ENCODE measurements at regions not wholly inside any gene's neighbourhood (a gene's known extent, or its start where the extent isn't known, plus 50 kb on each side); places are given as distances from the start of the nearest gene placed in this dataset.
"Not testable (repeated sequence)": the region's sequence is repeated elsewhere in the genome, so short reads cannot be mapped to it uniquely, and the experiment has no call there.

GRCh38 chr18:41058351-41059125 lies 896.5 kb upstream of the PIK3C3 start:
- Histone ChIP-seq H3K27me3 (ENCODE audit: control insufficient read depth, low read length) (no peaks in the 10 kb centered on the region), H3K4me3 (ENCODE audit: low read length) (no peak overlapping the region), H3K9me2 (replicated peaks; ENCODE audit: control insufficient read depth, low read length) (no peaks in the 10 kb centered on the region), H3K9me3 (ENCODE audit: control insufficient read depth, insufficient read depth, low read length) (no peaks in the 10 kb centered on the region; the same call in 1 of the 2 replicates), H3K4me1 (ENCODE audit: control insufficient read depth, low read length) (no peaks in the 10 kb centered on the region), H3F3A (ENCODE audit: control insufficient read depth, insufficient read depth) (no peaks in the 10 kb centered on the region), H3K36me3 (ENCODE audit: control insufficient read depth, low read length) (no peaks in the 10 kb centered on the region), H3K79me2 (ENCODE audit: control insufficient read depth, low read length) (no peaks in the 10 kb centered on the region), H3K4me2 (ENCODE audit: low read length) (no peak overlapping the region), H4K20me1 (ENCODE audit: control insufficient read depth, insufficient read depth, low read depth, low read length) (no peaks in the 10 kb centered on the region), H3K27ac (ENCODE audit: low read depth, low read length) (no peak overlapping the region)
- TF ChIP-seq EZH2phosphoT487 (IDR thresholded peaks at IDR 0.05; ENCODE audit: borderline replicate concordance, low read length): no peak
- no peak for TF ChIP-seq CTCF (IDR thresholded peaks at IDR 0.05; ENCODE audit: low read depth, low read length, poor library complexity, severe bottlenecking)

GRCh38 chr18:41052625-41053024 lies 902.4 kb upstream of the PIK3C3 start:
- H3K79me2 ChIP-seq (ENCODE audit: control insufficient read depth, low read length): no peaks in the 10 kb centered on the region
- no peaks in the 10 kb centered on the region for H3K36me3 ChIP-seq (ENCODE audit: control insufficient read depth, low read length)
- H3K27me3 ChIP-seq (ENCODE audit: control insufficient read depth, low read length): no peaks in the 10 kb centered on the region
- H3K9me3 ChIP-seq (ENCODE audit: control insufficient read depth, insufficient read depth, low read length): no peaks in the 10 kb centered on the region; the same call in 1 of the 2 replicates
- H3K9me2 ChIP-seq (replicated peaks; ENCODE audit: control insufficient read depth, low read length): no peaks in the 10 kb centered on the region
- no peaks in the 10 kb centered on the region for H3K4me1 ChIP-seq (ENCODE audit: control insufficient read depth, low read length)
- no peaks in the 10 kb centered on the region for H4K20me1 ChIP-seq (ENCODE audit: control insufficient read depth, insufficient read depth, low read depth, low read length)
- TF ChIP-seq EZH2phosphoT487 (IDR thresholded peaks at IDR 0.05; ENCODE audit: borderline replicate concordance, low read length): no peak
- no peak overlapping the region for H3K4me2 ChIP-seq (ENCODE audit: low read length)
- no peak overlapping the region for H3K4me3 ChIP-seq (ENCODE audit: low read length)
- no peak overlapping the region for H3K27ac ChIP-seq (ENCODE audit: low read depth, low read length)
- H3F3A ChIP-seq (ENCODE audit: control insufficient read depth, insufficient read depth): no peaks in the 10 kb centered on the region

GRCh38 chr18:41046250-41046649 lies 908.8 kb upstream of the PIK3C3 start:
- not testable (repeated sequence) for H3K27me3 ChIP-seq (ENCODE audit: control insufficient read depth, low read length); H3K27ac ChIP-seq (ENCODE audit: low read depth, low read length); H4K20me1 ChIP-seq (ENCODE audit: control insufficient read depth, insufficient read depth, low read depth, low read length); H3K36me3 ChIP-seq (ENCODE audit: control insufficient read depth, low read length); H3K4me3 ChIP-seq (ENCODE audit: low read length); H3K9me3 ChIP-seq (ENCODE audit: control insufficient read depth, insufficient read depth, low read length); H3K4me2 ChIP-seq (ENCODE audit: low read length); H3K4me1 ChIP-seq (ENCODE audit: control insufficient read depth, low read length); H3F3A ChIP-seq (ENCODE audit: control insufficient read depth, insufficient read depth); H3K79me2 ChIP-seq (ENCODE audit: control insufficient read depth, low read length); H3K9me2 ChIP-seq (replicated peaks; ENCODE audit: control insufficient read depth, low read length)

GRCh38 chr18:41043876-41044275 lies 911.2 kb upstream of the PIK3C3 start:
- no peaks in the 10 kb centered on the region for H4K20me1 ChIP-seq (ENCODE audit: control insufficient read depth, insufficient read depth, low read depth, low read length)
- H3K27me3 ChIP-seq (ENCODE audit: control insufficient read depth, low read length): no peaks in the 10 kb centered on the region
- no peaks in the 10 kb centered on the region for H3K79me2 ChIP-seq (ENCODE audit: control insufficient read depth, low read length)
- no peaks in the 10 kb centered on the region for H3K9me2 ChIP-seq (replicated peaks; ENCODE audit: control insufficient read depth, low read length)
- H3K9me3 ChIP-seq (ENCODE audit: control insufficient read depth, insufficient read depth, low read length): no peaks in the 10 kb centered on the region
- no peak overlapping the region for H3K27ac ChIP-seq (ENCODE audit: low read depth, low read length)
- TF ChIP-seq EZH2phosphoT487 (IDR thresholded peaks at IDR 0.05; ENCODE audit: borderline replicate concordance, low read length): no peak
- no peak for TF ChIP-seq CTCF (IDR thresholded peaks at IDR 0.05; ENCODE audit: low read depth, low read length, poor library complexity, severe bottlenecking)
- H3F3A ChIP-seq (ENCODE audit: control insufficient read depth, insufficient read depth): no peaks in the 10 kb centered on the region
- no peaks in the 10 kb centered on the region for H3K4me1 ChIP-seq (ENCODE audit: control insufficient read depth, low read length)
- no peak overlapping the region for H3K4me3 ChIP-seq (ENCODE audit: low read length)
- no peak overlapping the region for H3K4me2 ChIP-seq (ENCODE audit: low read length)
- H3K36me3 ChIP-seq (ENCODE audit: control insufficient read depth, low read length): no peaks in the 10 kb centered on the region

All from DOHH2 (cell line).